HG03520 (cell line): ENCODE measurements at regions not wholly inside any gene's neighbourhood (a gene's known extent, or its start where the extent isn't known, plus 50 kb on each side); places are given as distances from the start of the nearest gene placed in this dataset.
"Not testable (repeated sequence)": the region's sequence is repeated elsewhere in the genome, so short reads cannot be mapped to it uniquely, and the experiment has no call there.

Source experiments
- ATAC-seq: cut with Tn5 transposase; IDR thresholded peaks from one replicate; pipeline ENCODE4 v1.9.1; 2021; ENCODE audit warnings: mild to moderate bottlenecking, moderate library complexity; ENCODE audit not compliant: unreplicated experiment

GRCh38 chr18:22694954-22695353 lies 238.2 kb upstream of the RBBP8 start:
- ATAC-seq = no peak

GRCh38 chr18:22695674-22696073 lies 237.5 kb upstream of the RBBP8 start:
- ATAC-seq = no peak

DNA sequence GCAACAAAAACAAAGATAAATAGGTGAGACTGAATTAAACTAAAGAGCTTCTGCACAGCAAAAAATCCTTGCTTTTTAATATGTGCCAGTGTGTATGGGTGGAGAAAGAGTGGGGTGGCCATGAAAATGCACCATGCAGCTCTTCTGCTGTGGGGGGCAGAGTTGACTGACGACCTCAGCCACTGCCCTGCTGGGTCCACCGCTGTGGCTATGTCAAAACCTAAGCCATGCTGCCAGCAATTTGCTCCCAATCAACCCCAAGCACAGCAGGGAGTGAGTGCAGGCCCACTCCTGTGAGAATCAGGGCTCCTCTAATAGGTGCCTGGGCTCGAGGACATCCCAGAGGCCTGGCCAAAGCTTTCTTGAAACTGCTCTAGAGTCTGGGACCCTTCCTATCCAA lies 235.6 kb upstream of the RBBP8 start:
- ATAC-seq = no peak

- ATAC-seq = no peak
Observed at GRCh38 chr18:22698711-22699110, 234.4 kb upstream of the RBBP8 start.

DNA sequence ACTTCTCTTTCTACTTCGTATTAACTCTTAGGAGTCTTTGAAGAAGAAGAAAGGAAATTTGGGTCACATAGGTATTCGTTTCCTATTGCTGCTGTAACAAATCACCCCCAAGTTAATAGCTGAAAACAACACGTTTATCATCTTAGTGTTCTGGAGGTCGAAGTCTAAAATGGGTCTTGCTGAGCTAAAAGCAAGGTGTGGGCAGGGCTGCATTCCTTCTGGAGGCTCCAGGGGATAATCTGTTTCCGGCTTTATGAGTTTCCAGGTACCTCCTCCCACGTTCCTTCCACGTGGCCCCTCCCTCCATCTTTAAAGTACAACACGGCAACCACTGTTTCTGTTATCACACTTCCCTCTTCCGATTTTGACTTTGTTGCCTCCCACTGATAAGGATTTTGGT lies 233.5 kb upstream of the RBBP8 start:
- ATAC-seq = no peak

GRCh38 chr18:22700920-22701319 lies 232.2 kb upstream of the RBBP8 start:
- no peak for ATAC-seq

- no peak for ATAC-seq
Observed at GRCh38 chr18:22701326-22701725, 231.8 kb upstream of the RBBP8 start.

DNA sequence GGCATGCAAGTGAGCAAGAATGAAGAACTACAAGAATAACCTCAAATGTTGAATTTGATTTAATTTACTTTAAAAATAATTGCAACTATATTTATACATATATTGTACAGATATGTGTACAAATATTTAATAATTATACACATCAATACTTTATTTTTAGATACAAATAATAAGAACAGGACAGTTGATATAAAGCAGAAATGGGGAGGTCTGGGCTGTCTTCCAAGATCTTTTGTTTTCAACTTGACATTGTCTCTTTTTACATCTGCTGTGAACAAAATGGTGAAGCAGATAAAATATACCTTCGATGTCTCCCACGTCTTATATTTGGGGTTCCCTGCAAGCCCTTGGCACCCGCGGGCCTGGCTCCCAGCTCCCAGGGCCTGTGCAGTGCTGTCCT lies 231.3 kb upstream of the RBBP8 start:
- ATAC-seq = no peak

GRCh38 chr18:22702806-22703205 lies 230.3 kb upstream of the RBBP8 start:
- no peak for ATAC-seq

DNA sequence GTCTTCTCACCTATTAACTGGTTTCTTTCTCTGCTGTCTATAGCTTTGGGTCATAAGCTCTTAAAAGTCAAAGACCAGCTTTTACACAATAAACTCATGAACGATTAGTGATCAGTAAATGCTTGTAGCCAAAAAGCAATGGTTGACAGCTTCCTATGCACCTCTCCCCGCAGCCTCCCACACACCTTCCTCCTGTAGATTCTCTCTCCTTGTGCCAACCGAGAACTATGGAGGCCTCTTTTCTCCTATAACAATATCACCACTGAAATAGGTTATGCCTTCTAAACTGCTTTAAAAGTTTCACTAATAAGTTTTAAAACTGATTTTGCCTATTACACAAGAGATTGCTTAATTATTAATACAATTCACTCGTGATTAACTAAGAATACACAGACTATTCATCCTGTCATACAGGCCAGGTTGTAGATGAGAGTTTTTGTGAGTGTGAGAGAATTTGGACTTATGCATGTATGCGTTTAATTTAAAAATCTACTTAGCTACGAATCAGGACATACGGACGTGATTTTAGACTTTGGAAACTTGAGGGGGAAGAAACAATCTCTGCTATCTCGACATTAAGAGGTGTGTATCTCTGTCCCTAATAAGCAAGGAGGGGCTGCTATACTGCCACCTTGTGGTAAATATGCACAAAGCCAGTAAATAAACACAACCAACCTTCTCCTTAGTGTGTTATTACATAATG lies 229.1 kb upstream of the RBBP8 start:
- peak; percentile 58 for ATAC-seq

GRCh38 chr18:22704586-22704918 lies 228.6 kb upstream of the RBBP8 start:
- no peak for ATAC-seq

GRCh38 chr18:22705328-22705727 lies 227.8 kb upstream of the RBBP8 start:
- no peak for ATAC-seq

DNA sequence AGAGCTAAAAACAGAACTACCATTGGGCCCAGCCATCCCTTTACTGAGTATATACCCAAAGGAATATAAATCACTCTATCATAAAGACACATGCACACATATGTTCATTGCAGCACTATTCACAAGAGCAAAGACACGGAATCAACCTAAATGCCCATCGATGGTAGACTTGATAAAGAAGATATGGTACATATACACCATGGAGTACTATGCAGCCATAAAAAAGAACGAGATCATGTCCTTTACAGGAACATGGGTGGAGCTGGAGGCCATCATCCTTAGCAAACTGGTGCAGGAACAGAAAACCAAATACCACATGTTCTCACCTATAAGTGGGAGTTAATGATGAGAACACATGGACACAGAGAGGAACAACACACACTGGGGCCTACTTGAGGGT lies 227.1 kb upstream of the RBBP8 start:
- not testable (repeated sequence) for ATAC-seq

GRCh38 chr18:22709288-22710060 lies 223.7 kb upstream of the RBBP8 start:
- ATAC-seq = no peak

DNA sequence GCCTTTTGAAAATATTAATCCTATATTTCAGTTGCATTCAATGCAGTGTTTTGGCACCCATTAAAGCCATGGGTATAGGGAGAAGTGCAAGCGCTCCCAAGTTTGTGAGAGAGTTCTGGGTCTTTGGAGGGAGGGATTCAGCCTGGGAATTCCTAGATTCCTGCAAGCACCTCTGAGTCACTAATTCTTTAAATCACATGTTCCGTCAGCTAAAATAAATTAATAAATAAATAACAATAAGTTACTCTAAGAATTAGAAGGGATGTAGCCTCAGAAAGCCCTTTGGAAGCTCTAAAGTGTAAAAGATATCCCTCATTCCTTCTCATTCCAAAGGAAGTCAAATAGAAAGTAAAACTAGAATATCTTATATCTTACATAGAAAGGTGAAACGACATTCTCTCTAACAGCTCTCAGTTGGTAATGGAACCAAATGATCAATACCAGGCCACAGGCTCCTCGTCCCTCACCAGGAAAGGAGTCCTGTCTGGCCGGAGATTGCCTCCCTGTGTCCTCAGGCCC lies 222.4 kb upstream of the RBBP8 start:
- no peak for ATAC-seq

- no peak for ATAC-seq
Observed at GRCh38 chr18:22711192-22711685, 221.9 kb upstream of the RBBP8 start.

DNA sequence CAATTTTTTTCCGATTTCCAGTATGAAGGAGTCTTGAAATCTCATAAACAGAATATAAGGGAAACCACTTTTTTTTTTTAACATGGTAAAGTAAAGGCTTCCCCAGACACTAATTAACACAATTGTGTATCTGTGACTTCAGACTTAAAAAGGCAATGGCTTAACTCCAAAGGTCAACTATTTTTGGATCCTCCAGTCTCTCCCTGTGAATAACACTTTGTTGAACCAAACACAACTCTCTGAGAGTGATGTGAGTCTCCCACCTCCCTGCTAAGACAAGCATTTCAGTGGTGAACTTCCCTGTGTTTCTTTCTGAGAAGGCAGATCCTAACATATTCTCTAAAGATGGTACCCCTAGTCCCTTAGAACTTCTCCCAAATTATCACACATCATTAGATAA lies 219.6 kb upstream of the RBBP8 start:
- no peak for ATAC-seq

DNA sequence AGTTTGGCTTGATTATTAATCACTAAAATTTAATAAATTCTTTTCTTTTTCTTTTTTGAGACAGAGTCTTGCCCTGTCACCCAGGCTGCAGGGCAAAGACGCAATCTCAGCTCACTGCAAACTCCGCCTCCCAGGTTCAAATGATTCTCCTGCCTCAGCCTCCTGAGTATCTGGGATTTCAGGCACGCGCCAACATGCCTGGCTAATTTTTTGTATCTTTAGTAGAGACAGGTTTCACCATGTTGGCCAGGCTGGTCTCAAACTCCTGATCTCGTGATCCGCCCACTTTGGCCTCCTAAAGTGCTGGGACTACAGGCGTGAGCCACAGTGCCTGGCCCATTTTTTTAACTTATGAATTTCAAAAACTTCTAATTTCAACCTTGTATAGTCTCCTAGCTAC lies 215.6 kb upstream of the RBBP8 start:
- not testable (repeated sequence) for ATAC-seq

DNA sequence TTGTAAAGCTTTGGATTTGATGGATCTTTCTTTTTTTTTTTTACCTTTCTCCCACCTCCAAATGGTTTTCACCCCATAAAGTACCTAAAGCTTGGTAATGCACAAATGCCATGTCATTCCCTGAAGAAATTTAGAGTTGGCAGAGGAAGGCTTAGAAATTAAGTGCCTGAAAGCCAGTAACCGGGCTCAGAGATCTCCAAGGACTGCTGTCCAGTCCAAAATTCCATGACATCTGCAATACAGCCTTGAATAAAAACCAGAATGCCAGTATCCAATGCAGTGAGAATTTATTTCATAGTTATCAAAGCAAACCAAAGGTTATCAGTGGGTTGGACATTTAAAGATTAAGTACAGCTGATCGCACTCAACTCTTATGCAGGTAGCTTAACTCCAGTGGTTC lies 209.9 kb upstream of the RBBP8 start:
- ATAC-seq = no peak

- ATAC-seq = no peak
Observed at GRCh38 chr18:22723773-22724172, 209.4 kb upstream of the RBBP8 start.

DNA sequence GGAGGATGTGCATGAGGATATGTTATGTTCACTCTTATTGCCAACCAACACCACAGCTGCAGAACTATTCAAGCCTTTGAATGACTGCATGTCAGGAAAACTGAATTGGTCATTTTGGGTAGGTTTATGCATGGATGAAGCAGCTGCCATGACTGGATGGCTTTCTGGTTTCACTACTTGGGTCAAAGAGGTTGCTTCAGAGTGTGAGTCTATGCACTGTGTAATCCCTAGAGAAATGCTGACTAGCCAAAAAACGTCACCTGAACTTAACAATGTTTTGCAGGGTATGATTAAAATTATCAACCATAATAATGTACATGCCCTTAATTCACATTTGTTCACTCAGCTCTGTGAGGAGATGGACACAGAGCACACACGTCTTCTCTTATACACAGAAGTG lies 206.7 kb upstream of the RBBP8 start:
- no peak for ATAC-seq

- no peak for ATAC-seq
Observed at GRCh38 chr18:22728016-22728415, 205.1 kb upstream of the RBBP8 start.
